Natural killer cell (primary cell): ENCODE measurements at regions not wholly inside any gene's neighbourhood (a gene's known extent, or its start where the extent isn't known, plus 50 kb on each side); places are given as distances from the start of the nearest gene placed in this dataset.

Source experiments
- ATAC-seq, 3 donors: fragments of 150-1000 bp in 2 of 3; fragments of 200-7000 bp in 1 of 3; cut with Tn5 transposase; 1 replicate in 1 of 3; 2 replicates in 2 of 3; pipeline ENCODE4 v1.10.0; 2021; ENCODE audit warnings: mild to moderate bottlenecking in 2 of 3, moderate library complexity in 2 of 3
- DNase-seq, 2 donors: peaks; one replicate each; pipeline versions ENCODE4 v3.0.0 to v3.0.0-alpha.2; 2013 to 2021; ENCODE audit warnings: mixed read lengths in 1 of 2
- H3K27ac ChIP-seq: one replicate; pipeline ENCODE4 v1.5.1; 2013; ENCODE audit warnings: mild to moderate bottlenecking, low read length
- H3K27me3 ChIP-seq: one replicate; pipeline ENCODE4 v1.6.1; 2013; ENCODE audit warnings: low read length; ENCODE audit not compliant: control insufficient read depth, insufficient read depth
- H3K36me3 ChIP-seq: one replicate; pipeline ENCODE4 v1.6.1; 2013; ENCODE audit warnings: low read length; ENCODE audit not compliant: control insufficient read depth, insufficient read depth
- H3K4me1 ChIP-seq: one replicate; pipeline ENCODE4 v1.6.1; 2013; ENCODE audit warnings: low read length; ENCODE audit not compliant: control insufficient read depth, insufficient read depth
- H3K4me3 ChIP-seq: one replicate; pipeline ENCODE4 v1.5.1; 2013; ENCODE audit warnings: low read length
- H3K9me3 ChIP-seq: one replicate; pipeline ENCODE4 v1.6.1; 2013; ENCODE audit warnings: low read length; ENCODE audit not compliant: control insufficient read depth, insufficient read depth
- H3K27ac Mint-ChIP-seq, 2 donors: one replicate each; pipeline ENCODE4 v1.8.0; 2022; ENCODE audit warnings: mild to moderate bottlenecking in 2 of 2, mixed read lengths in 2 of 2, moderate library complexity in 1 of 2
- H3K27me3 Mint-ChIP-seq, 2 donors: one replicate each; pipeline ENCODE4 v1.8.0; 2022; ENCODE audit warnings: low read depth in 2 of 2, mixed read lengths in 2 of 2
- H3K36me3 Mint-ChIP-seq: one replicate; pipeline ENCODE4 v1.8.0; 2022; ENCODE audit warnings: mixed read lengths
- H3K4me1 Mint-ChIP-seq, 2 donors: one replicate each; pipeline ENCODE4 v1.8.0; 2022; ENCODE audit warnings: mixed read lengths in 2 of 2
- H3K4me3 Mint-ChIP-seq: one replicate; pipeline ENCODE4 v1.8.0; 2022; ENCODE audit warnings: mild to moderate bottlenecking, moderate library complexity, mixed read lengths
- H3K9me3 Mint-ChIP-seq, 2 donors: one replicate each; pipeline ENCODE4 v1.8.0; 2022; ENCODE audit warnings: mixed read lengths in 2 of 2
- WGBS: methylation state at CpG from one replicate; pipeline ENCODE4 v1.1.7; 2013; ENCODE audit warnings: missing lambda C conversion rate; ENCODE audit not compliant: insufficient coverage; 5-methylcytosine and 5-hydroxymethylcytosine counted together
- intact Hi-C: fragments of 100-400 bp; cut with micrococcal nuclease; formaldehyde crosslinking; loops from one replicate; pipeline ENCODE4 v1.14.2; 2022
- TF ChIP-seq, protein P1 (sequence below): fragments of 200-600 bp; IDR thresholded peaks from one replicate; pipeline ENCODE4 v1.8.0; 2022; ENCODE audit warnings: antibody characterized with exemption

- peaks cover 10 to 13% of the 10 kb centered on the region in 2 donors for H3K27me3 Mint-ChIP-seq
- no peaks in the 10 kb centered on the region for H3K27me3 ChIP-seq
- H3K27ac ChIP-seq = no peak overlapping the region
- H3K4me1 ChIP-seq = no peaks in the 10 kb centered on the region
- H3K4me3 ChIP-seq = no peak overlapping the region
- intact Hi-C loops = no loop called here
- H3K27ac Mint-ChIP-seq = no peak overlapping the region
- no peaks in the 10 kb centered on the region for H3K36me3 ChIP-seq
- ATAC-seq (no peak), DNase-seq (no peak)
- H3K9me3 Mint-ChIP-seq = no peaks in the 10 kb centered on the region
- H3K4me1 Mint-ChIP-seq = no peaks in the 10 kb centered on the region
- TF ChIP-seq, protein P1, sequence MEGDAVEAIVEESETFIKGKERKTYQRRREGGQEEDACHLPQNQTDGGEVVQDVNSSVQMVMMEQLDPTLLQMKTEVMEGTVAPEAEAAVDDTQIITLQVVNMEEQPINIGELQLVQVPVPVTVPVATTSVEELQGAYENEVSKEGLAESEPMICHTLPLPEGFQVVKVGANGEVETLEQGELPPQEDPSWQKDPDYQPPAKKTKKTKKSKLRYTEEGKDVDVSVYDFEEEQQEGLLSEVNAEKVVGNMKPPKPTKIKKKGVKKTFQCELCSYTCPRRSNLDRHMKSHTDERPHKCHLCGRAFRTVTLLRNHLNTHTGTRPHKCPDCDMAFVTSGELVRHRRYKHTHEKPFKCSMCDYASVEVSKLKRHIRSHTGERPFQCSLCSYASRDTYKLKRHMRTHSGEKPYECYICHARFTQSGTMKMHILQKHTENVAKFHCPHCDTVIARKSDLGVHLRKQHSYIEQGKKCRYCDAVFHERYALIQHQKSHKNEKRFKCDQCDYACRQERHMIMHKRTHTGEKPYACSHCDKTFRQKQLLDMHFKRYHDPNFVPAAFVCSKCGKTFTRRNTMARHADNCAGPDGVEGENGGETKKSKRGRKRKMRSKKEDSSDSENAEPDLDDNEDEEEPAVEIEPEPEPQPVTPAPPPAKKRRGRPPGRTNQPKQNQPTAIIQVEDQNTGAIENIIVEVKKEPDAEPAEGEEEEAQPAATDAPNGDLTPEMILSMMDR = no peak
- no peaks in the 10 kb centered on the region for H3K9me3 ChIP-seq
- no peaks in the 10 kb centered on the region for H3K36me3 Mint-ChIP-seq
- no peak overlapping the region for H3K4me3 Mint-ChIP-seq
- WGBS = 63% methylated on average over 3 of the region's 3 CpGs
Measured at GRCh38 chr2:236696834-236697233, 127.2 kb downstream of the ACKR3 start.

DNA sequence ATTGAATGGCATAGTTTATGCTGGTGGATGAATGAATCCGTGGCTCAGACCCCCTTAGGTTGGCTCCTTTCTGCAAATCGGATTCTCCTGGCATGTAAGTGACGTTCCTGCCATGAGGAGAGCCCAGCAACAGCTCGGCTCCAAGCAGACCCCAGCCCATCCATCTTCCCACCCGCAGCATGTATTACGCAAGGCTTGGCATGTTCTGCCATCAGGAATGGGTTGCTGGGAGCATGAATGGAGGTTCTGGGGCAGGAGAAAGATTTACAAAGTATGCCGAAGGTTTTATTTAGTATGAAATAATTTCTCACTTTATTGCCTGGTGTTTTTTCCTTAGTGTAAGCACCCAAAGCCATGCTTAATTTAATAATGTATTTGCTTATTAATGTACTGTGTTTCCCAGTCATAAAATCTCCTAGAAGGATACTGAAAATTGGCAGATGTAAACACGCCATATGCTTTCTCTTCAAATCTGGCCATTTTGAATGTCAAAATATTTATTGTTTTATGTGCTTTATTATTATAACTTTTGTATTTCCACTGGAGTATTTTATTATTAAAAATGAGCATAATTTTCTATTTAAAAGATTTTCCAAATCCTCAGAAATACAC is 128.5 kb downstream of the ACKR3 start:
- WGBS = 85% methylated on average over 7 of the region's 8 CpGs
- Mint-ChIP-seq H3K27me3 (peaks cover 10 to 12% of the 10 kb centered on the region in 2 donors), H3K4me1 (no peaks in the 10 kb centered on the region), H3K27ac (no peak overlapping the region), H3K36me3 (no peaks in the 10 kb centered on the region), H3K4me3 (no peak overlapping the region), H3K9me3 (no peaks in the 10 kb centered on the region)
- no peak overlapping the region for H3K27ac ChIP-seq
- DNase-seq (no peak), ATAC-seq (no peak)
- no peaks in the 10 kb centered on the region for H3K9me3 ChIP-seq
- no peak overlapping the region for H3K4me3 ChIP-seq
- intact Hi-C loops = no loop called here
- H3K36me3 ChIP-seq = no peaks in the 10 kb centered on the region
- no peaks in the 10 kb centered on the region for H3K4me1 ChIP-seq
- TF ChIP-seq, protein P1 = no peak
- H3K27me3 ChIP-seq = no peaks in the 10 kb centered on the region

DNA sequence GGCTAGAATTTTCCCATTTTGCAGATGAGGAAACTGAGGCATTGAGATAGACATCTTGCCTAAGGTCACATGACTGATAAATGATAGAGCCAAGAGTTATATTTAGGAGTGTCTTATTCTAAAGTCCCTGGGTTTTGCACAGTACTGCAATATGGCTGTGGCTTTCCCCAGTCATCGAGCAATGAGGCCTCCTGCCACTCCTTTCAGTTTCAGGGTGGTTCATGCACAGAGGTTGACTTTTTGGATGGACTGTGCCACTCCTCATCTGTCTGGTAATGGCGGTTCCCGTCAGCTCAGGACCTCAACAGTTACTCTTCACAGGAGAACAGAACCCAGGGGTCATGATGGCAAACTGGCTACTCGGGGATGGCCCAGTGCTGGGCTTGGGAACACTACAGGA is 131.1 kb downstream of the ACKR3 start:
- Mint-ChIP-seq H3K27ac (no peak overlapping the region), H3K4me3 (no peak overlapping the region), H3K36me3 (no peaks in the 10 kb centered on the region), H3K4me1 (no peaks in the 10 kb centered on the region), H3K9me3 (no peaks in the 10 kb centered on the region), H3K27me3 (peaks cover 0 to 11% of the 10 kb centered on the region in 2 donors)
- H3K4me1 ChIP-seq = no peaks in the 10 kb centered on the region
- no peak overlapping the region for H3K27ac ChIP-seq
- intact Hi-C loops = no loop called here
- no peaks in the 10 kb centered on the region for H3K9me3 ChIP-seq
- DNase-seq (no peak), ATAC-seq (no peak)
- TF ChIP-seq, protein P1 = no peak
- no peak overlapping the region for H3K4me3 ChIP-seq
- WGBS = 92% methylated on average over 4 of the region's 4 CpGs
- no peaks in the 10 kb centered on the region for H3K27me3 ChIP-seq
- no peaks in the 10 kb centered on the region for H3K36me3 ChIP-seq

GRCh38 chr2:236702657-236703372 is 133.2 kb downstream of the ACKR3 start:
- intact Hi-C loops = no loop called here
- Histone ChIP-seq H3K36me3 (no peaks in the 10 kb centered on the region), H3K4me1 (no peaks in the 10 kb centered on the region), H3K4me3 (no peak overlapping the region), H3K27ac (no peak overlapping the region), H3K9me3 (no peaks in the 10 kb centered on the region), H3K27me3 (no peaks in the 10 kb centered on the region)
- DNase-seq (no peak), ATAC-seq (no peak)
- WGBS = 78% methylated on average over 14 of the region's 14 CpGs
- Mint-ChIP-seq H3K36me3 (no peaks in the 10 kb centered on the region), H3K27ac (no peak overlapping the region), H3K4me3 (no peak overlapping the region), H3K4me1 (no peaks in the 10 kb centered on the region), H3K9me3 (no peaks in the 10 kb centered on the region), H3K27me3 (peaks cover 0 to 7% of the 10 kb centered on the region in 2 donors)
- TF ChIP-seq, protein P1 = no peak
